ENCODE measurements at regions not wholly inside any gene's neighbourhood (a gene's known extent, or its start where the extent isn't known, plus 50 kb on each side); places are given as distances from the start of the nearest gene placed in this dataset.

DNA sequence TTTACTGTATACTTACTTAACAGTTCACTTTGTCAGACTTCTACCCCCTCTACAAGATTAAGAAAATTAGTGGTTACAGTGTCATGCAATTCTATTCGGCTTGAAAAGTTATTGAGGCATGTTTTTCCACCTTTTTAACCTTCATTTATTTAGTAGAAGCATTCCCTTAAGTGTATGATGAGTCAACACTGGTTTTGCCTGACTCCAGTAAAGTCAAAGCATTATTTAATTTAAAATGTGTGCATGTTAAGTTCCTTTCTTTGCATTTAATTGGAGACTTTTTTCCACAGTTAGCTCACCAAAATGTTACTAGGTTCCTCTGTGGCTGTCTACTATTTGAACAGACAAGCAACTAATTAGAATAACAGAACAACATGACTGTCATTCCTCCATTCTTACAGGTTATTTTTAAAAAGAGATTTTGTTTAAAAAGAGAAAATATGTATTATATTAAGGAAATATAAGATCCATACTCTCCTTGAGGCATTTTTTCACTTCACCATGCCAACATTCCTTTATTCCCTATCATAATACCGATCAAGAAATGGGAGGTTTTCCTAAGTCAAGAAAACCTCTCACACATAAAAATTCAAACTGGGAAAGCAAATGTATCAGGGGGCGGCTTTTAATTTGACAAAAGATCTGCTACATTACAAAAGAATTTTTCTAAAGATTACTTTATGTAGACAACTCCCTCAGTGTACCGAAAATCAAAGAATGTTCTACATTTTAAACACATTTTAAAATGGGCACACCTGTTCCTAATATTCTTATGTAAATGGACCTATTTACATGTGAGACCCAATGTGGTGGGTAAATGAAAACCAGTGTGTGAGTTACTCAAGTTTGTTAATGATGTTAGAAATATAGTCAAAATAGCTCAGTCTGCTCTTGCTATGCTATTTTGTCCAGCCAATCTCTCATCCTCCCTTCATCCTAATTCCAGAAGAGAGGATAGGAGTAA lies 361.2 kb downstream of the UTRN start:
- no peak overlapping the region for H3K4me3 ChIP-seq (ENCODE audit: low read depth, low read length)
- no peaks in the 10 kb centered on the region for H3K4me1 ChIP-seq (ENCODE audit: control insufficient read depth, insufficient read depth, low read length)
- WGBS (ENCODE audit: insufficient coverage): no CpG with 5 or more reads among the region's 4 CpGs
- no peaks in the 10 kb centered on the region for H3K9me3 ChIP-seq (ENCODE audit: control insufficient read depth, insufficient read depth, low read length)
- no peak for DNase-seq (ENCODE audit: low read depth in 4 of 6, low spot score in 6 of 6)
- H3K27ac ChIP-seq (ENCODE audit: low read depth, low read length): no peak overlapping the region
- H3K36me3 ChIP-seq (ENCODE audit: control insufficient read depth, insufficient read depth, low read length): no peaks in the 10 kb centered on the region
- no peaks in the 10 kb centered on the region for H3K27me3 ChIP-seq (ENCODE audit: control insufficient read depth, insufficient read depth, low read length)

DNA sequence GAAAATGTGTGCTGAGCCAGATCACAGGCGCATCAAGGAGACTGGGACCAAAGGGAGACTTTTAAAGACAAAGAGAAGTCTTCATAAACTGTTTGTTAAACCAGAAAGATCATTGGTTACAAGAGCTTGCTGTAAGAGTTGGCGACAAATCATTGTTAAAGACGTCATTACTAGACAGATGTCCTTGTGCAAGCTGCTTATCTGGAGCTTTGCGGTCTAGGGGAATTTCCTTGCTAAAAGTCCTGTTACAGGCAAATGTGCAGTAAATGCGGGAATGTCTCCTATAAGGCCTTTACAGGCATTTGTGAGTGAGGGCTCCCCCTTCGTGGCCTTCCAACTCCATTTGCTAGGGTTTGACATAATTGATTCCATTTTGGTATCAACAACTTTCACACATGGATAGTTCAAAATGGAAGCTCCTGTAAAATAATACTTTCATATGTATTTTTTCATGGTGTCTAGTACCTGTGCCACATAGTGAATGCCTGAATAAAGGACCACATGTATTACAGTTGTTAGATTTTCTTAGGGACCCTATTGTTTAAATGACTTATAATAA lies 362.4 kb downstream of the UTRN start:
- no peak overlapping the region for H3K4me3 ChIP-seq (ENCODE audit: low read depth, low read length)
- H3K9me3 ChIP-seq (ENCODE audit: control insufficient read depth, insufficient read depth, low read length): no peaks in the 10 kb centered on the region
- no peak overlapping the region for H3K27ac ChIP-seq (ENCODE audit: low read depth, low read length)
- H3K27me3 ChIP-seq (ENCODE audit: control insufficient read depth, insufficient read depth, low read length): no peaks in the 10 kb centered on the region
- no peaks in the 10 kb centered on the region for H3K4me1 ChIP-seq (ENCODE audit: control insufficient read depth, insufficient read depth, low read length)
- no peak for DNase-seq (ENCODE audit: low read depth in 4 of 6, low spot score in 6 of 6)
- 84% methylated on average over 4 of the region's 6 CpGs for WGBS (ENCODE audit: insufficient coverage)
- no peaks in the 10 kb centered on the region for H3K36me3 ChIP-seq (ENCODE audit: control insufficient read depth, insufficient read depth, low read length)

DNA sequence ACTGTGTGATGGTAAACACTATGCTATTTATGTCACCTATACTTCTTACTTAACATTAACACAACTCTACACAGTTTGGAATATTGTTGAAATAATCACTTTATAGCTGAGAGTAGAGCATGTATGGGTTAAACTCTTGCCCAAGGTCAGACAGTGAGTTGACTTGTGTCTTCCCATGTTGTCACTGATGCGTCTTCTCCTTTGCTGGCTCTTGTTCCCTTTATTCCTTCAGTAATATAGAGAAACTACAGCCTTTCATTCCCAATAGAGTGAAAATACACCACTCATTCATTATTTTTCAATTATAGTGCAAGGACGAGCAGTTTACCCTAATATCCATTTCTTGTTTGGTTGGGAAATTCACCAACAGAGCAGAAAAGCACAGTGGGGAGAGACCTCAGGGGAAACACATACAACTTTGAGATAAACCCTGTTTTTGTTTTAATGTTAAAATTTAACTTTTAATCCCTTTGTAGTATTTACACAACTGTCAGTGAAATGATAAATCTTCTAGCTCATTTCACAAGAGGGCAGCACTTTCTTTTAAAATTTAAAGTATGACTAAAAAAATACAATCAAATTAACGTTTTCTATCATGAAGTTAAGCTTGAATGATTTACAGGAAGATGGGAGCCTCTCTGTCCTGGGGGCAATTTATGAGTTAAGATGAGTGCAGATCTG lies 363.0 kb downstream of the UTRN start:
- Histone ChIP-seq H3K4me1 (ENCODE audit: control insufficient read depth, insufficient read depth, low read length) (no peaks in the 10 kb centered on the region), H3K27ac (ENCODE audit: low read depth, low read length) (no peak overlapping the region), H3K36me3 (ENCODE audit: control insufficient read depth, insufficient read depth, low read length) (no peaks in the 10 kb centered on the region), H3K9me3 (ENCODE audit: control insufficient read depth, insufficient read depth, low read length) (no peaks in the 10 kb centered on the region), H3K27me3 (ENCODE audit: control insufficient read depth, insufficient read depth, low read length) (no peaks in the 10 kb centered on the region), H3K4me3 (ENCODE audit: low read depth, low read length) (no peak overlapping the region)
- no CpG with 5 or more reads among the region's 3 CpGs for WGBS (ENCODE audit: insufficient coverage)
- no peak for DNase-seq (ENCODE audit: low read depth in 4 of 6, low spot score in 6 of 6)

DNA sequence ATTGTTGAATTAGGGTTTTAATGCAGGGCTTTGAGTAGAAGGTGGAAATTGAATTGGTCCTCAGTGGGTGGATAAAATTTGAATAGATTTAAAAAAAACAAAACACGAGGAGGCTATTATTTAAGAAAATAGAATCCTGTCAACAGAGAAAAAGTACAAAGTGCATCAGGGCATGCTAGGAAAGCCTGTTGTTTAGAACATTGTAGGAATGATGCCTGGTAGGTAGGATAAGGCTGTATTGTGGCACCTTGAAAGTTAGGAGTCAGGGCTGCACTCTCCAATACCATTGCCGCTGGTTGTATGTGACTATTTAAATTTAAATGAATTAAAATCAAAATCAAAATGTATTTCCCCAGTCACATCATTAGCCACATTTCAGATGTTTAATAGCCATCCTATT lies 363.9 kb downstream of the UTRN start:
- DNase-seq (ENCODE audit: low read depth in 4 of 6, low spot score in 6 of 6): no peak
- H3K27ac ChIP-seq (ENCODE audit: low read depth, low read length): no peak overlapping the region
- no peak overlapping the region for H3K4me3 ChIP-seq (ENCODE audit: low read depth, low read length)
- H3K27me3 ChIP-seq (ENCODE audit: control insufficient read depth, insufficient read depth, low read length): no peaks in the 10 kb centered on the region
- H3K4me1 ChIP-seq (ENCODE audit: control insufficient read depth, insufficient read depth, low read length): no peaks in the 10 kb centered on the region
- H3K36me3 ChIP-seq (ENCODE audit: control insufficient read depth, insufficient read depth, low read length): no peaks in the 10 kb centered on the region
- no peaks in the 10 kb centered on the region for H3K9me3 ChIP-seq (ENCODE audit: control insufficient read depth, insufficient read depth, low read length)
- WGBS (ENCODE audit: insufficient coverage): 29% methylated on average over 1 of the region's 2 CpGs

DNA sequence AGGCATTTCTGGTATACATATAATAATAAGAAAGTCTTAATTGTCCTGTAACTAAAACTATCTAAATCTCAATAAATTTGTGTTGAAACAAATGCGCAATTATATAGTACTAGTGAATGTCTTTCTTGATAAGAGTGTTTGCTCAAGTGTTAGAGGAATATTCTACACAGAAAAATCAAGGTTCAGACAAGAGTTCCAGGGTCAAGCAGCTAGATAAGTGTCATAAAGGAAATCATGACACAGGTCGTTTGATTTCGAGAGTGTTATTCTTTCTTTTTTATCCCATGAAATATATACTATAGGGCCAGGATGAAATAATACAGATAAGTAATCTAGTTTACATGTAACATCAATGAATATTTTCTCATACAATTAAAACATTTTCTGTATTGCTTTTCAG lies 366.1 kb downstream of the UTRN start:
- no peaks in the 10 kb centered on the region for H3K36me3 ChIP-seq (ENCODE audit: control insufficient read depth, insufficient read depth, low read length)
- H3K4me3 ChIP-seq (ENCODE audit: low read depth, low read length): no peak overlapping the region
- H3K4me1 ChIP-seq (ENCODE audit: control insufficient read depth, insufficient read depth, low read length): no peaks in the 10 kb centered on the region
- no peaks in the 10 kb centered on the region for H3K9me3 ChIP-seq (ENCODE audit: control insufficient read depth, insufficient read depth, low read length)
- DNase-seq (ENCODE audit: low read depth in 4 of 6, low spot score in 6 of 6): no peak
- no peak overlapping the region for H3K27ac ChIP-seq (ENCODE audit: low read depth, low read length)
- no CpG with 5 or more reads among the region's 3 CpGs for WGBS (ENCODE audit: insufficient coverage)
- no peaks in the 10 kb centered on the region for H3K27me3 ChIP-seq (ENCODE audit: control insufficient read depth, insufficient read depth, low read length)

DNA sequence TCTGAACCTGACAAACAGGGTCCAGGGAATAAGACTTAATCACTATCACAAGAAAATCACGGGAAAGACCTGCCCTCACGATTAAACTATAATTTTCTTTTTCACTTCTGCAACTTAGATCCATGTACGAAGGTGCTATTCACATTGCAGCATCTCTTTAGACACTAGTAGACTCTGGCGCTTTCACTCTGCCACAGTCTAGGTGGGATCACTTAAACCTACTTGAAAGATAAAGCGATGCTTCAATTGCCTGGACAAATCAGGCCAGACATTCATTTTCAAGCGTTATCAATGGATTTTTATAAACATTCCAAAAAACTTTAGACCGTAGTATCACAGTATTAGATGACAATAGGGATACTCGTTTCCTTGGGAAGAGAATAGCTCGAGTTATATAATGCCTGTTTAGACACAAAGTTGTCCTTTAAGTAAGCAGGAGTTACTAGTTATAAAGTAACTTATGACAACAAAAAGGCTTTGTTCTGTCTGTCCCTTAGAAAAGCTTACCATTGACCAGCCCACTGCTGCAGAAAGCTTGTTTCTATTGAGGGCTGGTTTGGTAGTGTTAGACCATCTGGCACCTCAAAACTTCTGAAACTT lies 367.3 kb downstream of the UTRN start:
- Histone ChIP-seq H3K4me3 (ENCODE audit: low read depth, low read length) (no peak overlapping the region), H3K27ac (ENCODE audit: low read depth, low read length) (no peak overlapping the region)
- WGBS (ENCODE audit: insufficient coverage): 77% methylated on average over 4 of the region's 9 CpGs

DNA sequence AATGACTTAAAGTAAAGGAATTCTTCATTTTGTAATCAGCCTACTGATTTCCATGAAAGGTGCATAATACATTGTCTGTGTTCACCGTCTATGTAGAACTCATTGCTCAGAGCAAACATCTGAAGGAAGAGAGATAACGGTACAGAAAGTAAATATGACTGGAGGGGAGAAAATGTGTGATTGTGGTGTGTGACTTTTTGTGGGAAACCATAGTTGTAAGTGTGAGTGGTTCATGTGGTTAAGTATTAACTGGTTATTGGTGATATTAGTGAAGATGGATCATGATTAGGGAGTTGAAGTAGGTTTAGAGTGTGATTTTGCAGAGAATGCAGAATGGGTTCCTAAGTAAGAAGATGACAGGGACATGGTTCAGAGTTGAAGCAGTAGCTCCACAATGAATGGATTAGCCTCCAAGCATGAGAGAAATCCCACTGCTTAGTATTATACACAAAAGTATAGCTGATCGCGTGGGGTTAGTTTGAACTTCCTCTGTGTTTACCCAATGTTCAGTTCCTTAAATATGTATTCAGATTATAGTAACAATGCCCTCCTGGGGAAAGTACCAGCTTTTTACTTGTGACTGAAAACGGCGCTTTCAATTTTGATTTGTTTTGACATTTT lies 368.9 kb downstream of the UTRN start:
- Histone ChIP-seq H3K4me1 (ENCODE audit: control insufficient read depth, insufficient read depth, low read length) (no peaks in the 10 kb centered on the region), H3K9me3 (ENCODE audit: control insufficient read depth, insufficient read depth, low read length) (no peaks in the 10 kb centered on the region), H3K27ac (ENCODE audit: low read depth, low read length) (no peak overlapping the region), H3K36me3 (ENCODE audit: control insufficient read depth, insufficient read depth, low read length) (no peaks in the 10 kb centered on the region), H3K4me3 (ENCODE audit: low read depth, low read length) (no peak overlapping the region), H3K27me3 (ENCODE audit: control insufficient read depth, insufficient read depth, low read length) (no peaks in the 10 kb centered on the region)
- DNase-seq (ENCODE audit: low read depth in 4 of 6, low spot score in 6 of 6): no peak
- WGBS (ENCODE audit: insufficient coverage): 70% methylated on average over 2 of the region's 6 CpGs

More for the DNA sequence above, 367.3 kb downstream of the UTRN start:
- Histone ChIP-seq H3K9me3 (ENCODE audit: control insufficient read depth, insufficient read depth, low read length) (no peaks in the 10 kb centered on the region), H3K4me1 (ENCODE audit: control insufficient read depth, insufficient read depth, low read length) (no peaks in the 10 kb centered on the region), H3K27me3 (ENCODE audit: control insufficient read depth, insufficient read depth, low read length) (no peaks in the 10 kb centered on the region), H3K36me3 (ENCODE audit: control insufficient read depth, insufficient read depth, low read length) (no peaks in the 10 kb centered on the region)
- DNase-seq (ENCODE audit: low read depth in 4 of 6, low spot score in 6 of 6): no peak

DNA sequence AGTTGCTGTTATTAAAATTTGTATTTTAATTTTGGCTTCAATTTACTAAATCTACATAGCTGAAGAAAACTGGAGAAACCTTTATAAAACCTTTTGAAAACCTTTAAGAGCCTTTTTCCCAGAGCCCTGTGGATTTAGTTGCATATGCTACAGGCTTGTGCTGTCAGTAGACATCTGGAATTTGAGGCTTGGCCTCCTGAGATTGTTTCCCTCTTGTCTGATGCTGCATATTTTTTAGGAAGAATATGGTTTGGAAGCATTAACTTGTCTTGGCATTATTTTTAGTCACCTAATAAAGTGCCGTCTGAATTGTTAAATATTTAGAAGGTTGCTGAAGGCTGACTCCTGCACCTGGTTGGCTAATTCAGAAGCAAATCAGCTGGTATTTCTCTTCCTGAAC lies 369.4 kb downstream of the UTRN start:
- H3K27ac ChIP-seq (ENCODE audit: low read depth, low read length): no peak overlapping the region
- H3K36me3 ChIP-seq (ENCODE audit: control insufficient read depth, insufficient read depth, low read length): no peaks in the 10 kb centered on the region
- DNase-seq (ENCODE audit: low read depth in 4 of 6, low spot score in 6 of 6): no peak
- no CpG with 5 or more reads among the region's 1 CpG for WGBS (ENCODE audit: insufficient coverage)
- H3K9me3 ChIP-seq (ENCODE audit: control insufficient read depth, insufficient read depth, low read length): no peaks in the 10 kb centered on the region
- peaks cover 5% of the 10 kb centered on the region for H3K4me1 ChIP-seq (ENCODE audit: control insufficient read depth, insufficient read depth, low read length)
- H3K27me3 ChIP-seq (ENCODE audit: control insufficient read depth, insufficient read depth, low read length): no peaks in the 10 kb centered on the region
- no peak overlapping the region for H3K4me3 ChIP-seq (ENCODE audit: low read depth, low read length)

DNA sequence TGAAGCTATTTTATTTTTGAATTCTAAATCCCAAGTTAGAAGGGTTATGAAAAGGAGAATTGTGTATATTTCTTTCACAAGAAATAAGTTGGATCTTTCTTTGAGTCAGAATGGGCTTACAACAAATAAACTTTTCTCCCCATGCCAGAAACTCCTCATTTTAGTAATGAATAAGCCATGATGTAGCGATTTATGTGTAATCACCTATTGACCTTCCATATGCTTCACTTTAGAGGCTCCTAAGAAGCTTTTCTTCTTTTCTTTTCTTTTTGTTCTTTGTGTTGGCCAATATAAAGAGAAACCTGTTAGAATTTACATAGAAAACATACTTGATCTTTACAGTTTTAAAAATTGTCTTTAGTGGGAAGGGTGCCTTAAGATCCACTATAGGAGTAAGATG lies 370.2 kb downstream of the UTRN start:
- no CpG with 5 or more reads among the region's 1 CpG for WGBS (ENCODE audit: insufficient coverage)
- Histone ChIP-seq H3K4me1 (ENCODE audit: control insufficient read depth, insufficient read depth, low read length) (peaks cover 10% of the 10 kb centered on the region), H3K4me3 (ENCODE audit: low read depth, low read length) (no peak overlapping the region), H3K27me3 (ENCODE audit: control insufficient read depth, insufficient read depth, low read length) (no peaks in the 10 kb centered on the region), H3K27ac (ENCODE audit: low read depth, low read length) (peak overlapping the region; percentile 10), H3K36me3 (ENCODE audit: control insufficient read depth, insufficient read depth, low read length) (no peaks in the 10 kb centered on the region), H3K9me3 (ENCODE audit: control insufficient read depth, insufficient read depth, low read length) (no peaks in the 10 kb centered on the region)
- DNase-seq (ENCODE audit: low read depth in 4 of 6, low spot score in 6 of 6): no peak
